ENCODE measurements at regions not wholly inside any gene's neighbourhood (a gene's known extent, or its start where the extent isn't known, plus 50 kb on each side); places are given as distances from the start of the nearest gene placed in this dataset.

DNA sequence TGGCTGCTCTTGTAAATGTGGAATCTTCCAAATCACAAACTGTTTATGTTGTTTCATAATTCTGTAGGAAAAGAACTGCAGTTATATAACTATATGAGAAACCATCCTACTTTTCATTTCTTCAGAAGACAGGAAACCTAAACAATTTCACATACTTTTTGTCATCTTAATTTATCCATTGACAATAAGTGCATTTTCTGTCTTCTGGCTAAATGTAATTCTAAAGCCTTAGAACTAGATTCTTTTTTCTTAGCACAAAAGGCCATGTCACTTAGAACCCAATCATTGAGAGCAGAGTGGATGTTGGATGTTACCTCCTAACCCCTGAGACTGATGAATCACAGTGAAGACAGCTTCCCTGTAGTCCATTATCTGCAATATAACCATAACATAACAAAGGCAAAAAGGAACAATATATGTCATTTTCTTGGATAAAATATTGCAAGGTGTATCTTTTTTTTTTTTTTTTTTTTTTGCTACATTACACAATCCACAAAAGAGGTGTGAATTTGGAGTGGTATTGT is 410.2 kb upstream of the PRMT6 start:
- Mint-ChIP-seq H3K36me3 (ENCODE audit: insufficient read depth) (no peaks in the 10 kb centered on the region), H3K4me1 (ENCODE audit: low read depth) (no peaks in the 10 kb centered on the region), H3K9me3 (ENCODE audit: low read depth) (no peaks in the 10 kb centered on the region), H3K27ac (no peak overlapping the region), H3K27me3 (no peaks in the 10 kb centered on the region), H3K4me3 (ENCODE audit: low read depth) (no peak overlapping the region)
- DNase-seq (ENCODE audit: low spot score, unreplicated experiment) = no peak
- TF ChIP-seq CTCF (IDR thresholded peaks at IDR 0.05; ENCODE audit: unreplicated experiment) = no peak

DNA sequence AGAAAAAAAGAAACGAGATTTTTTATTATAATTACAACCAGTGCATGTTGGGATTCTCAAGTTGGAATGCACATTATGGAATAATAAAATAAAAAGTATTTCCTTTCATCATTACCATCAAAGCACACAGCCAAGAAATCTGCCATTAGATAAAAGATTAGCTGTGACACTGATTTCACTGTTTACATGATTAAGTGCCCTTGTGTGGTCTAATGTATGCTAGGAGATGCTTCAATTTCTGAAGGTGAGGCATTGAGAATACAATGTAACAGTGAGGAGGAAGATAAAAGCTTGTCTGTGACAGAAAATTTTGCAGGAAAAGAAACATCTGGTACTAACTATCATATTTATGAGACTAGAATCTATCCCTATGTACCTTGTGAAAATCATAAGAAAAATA is 409.7 kb upstream of the PRMT6 start:
- H3K4me3 Mint-ChIP-seq (ENCODE audit: low read depth) = no peak overlapping the region
- no peak for DNase-seq (ENCODE audit: low spot score, unreplicated experiment)
- no peaks in the 10 kb centered on the region for H3K4me1 Mint-ChIP-seq (ENCODE audit: low read depth)
- H3K27me3 Mint-ChIP-seq = no peaks in the 10 kb centered on the region
- H3K9me3 Mint-ChIP-seq (ENCODE audit: low read depth) = no peaks in the 10 kb centered on the region
- TF ChIP-seq CTCF (IDR thresholded peaks at IDR 0.05; ENCODE audit: unreplicated experiment) = no peak
- H3K27ac Mint-ChIP-seq = no peak overlapping the region
- H3K36me3 Mint-ChIP-seq (ENCODE audit: insufficient read depth) = no peaks in the 10 kb centered on the region

- no peak for DNase-seq (ENCODE audit: low spot score, unreplicated experiment)
- Mint-ChIP-seq H3K9me3 (ENCODE audit: low read depth) (peaks cover 6% of the 10 kb centered on the region), H3K4me1 (ENCODE audit: low read depth) (no peaks in the 10 kb centered on the region), H3K27me3 (no peaks in the 10 kb centered on the region), H3K36me3 (ENCODE audit: insufficient read depth) (no peaks in the 10 kb centered on the region), H3K27ac (no peak overlapping the region), H3K4me3 (ENCODE audit: low read depth) (no peak overlapping the region)
- TF ChIP-seq CTCF (IDR thresholded peaks at IDR 0.05; ENCODE audit: unreplicated experiment) = no peak
Observed at GRCh38 chr1:106651028-106651762, 405.3 kb upstream of the PRMT6 start.

DNA sequence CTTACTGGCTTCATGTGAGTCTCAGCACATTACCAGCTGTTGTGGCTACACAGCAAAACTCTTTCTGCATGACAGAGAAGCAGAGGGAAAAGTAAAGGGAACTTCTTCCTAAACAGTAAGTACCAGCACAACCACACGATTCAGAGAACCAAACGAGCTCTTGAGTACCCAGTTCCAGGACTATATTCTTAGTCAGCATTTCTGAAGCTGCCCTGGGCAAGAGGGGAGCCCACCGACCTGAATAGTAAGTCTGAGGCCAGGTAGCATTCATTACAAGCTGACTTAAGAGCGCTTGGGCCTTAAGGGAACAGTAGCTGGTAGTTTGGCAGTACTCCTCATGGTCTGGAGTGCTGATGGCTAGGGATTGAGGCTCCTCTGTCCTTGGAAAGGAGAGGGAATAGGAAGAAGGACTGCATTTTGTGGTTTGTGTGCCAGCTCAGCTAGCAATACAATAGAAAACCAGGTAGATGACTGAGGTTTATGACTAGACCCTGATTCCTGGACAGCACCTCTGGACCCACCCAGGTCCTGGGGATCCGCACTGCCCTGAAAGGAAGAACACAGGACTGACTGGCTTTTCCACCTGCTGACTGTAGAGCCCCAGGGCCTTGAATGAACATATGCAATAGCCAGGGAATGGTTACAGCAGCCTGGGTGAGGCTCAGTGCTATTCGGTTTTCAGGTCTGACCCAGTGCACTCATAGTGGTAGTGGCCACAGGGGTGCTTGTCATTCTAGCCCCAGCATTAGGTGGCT is 396.8 kb upstream of the PRMT6 start:
- DNase-seq (ENCODE audit: low spot score, unreplicated experiment) = no peak
- Mint-ChIP-seq H3K9me3 (ENCODE audit: low read depth) (peaks cover 12% of the 10 kb centered on the region), H3K4me1 (ENCODE audit: low read depth) (no peaks in the 10 kb centered on the region), H3K27ac (no peak overlapping the region), H3K36me3 (ENCODE audit: insufficient read depth) (no peaks in the 10 kb centered on the region), H3K4me3 (ENCODE audit: low read depth) (no peak overlapping the region), H3K27me3 (no peaks in the 10 kb centered on the region)
- TF ChIP-seq CTCF (IDR thresholded peaks at IDR 0.05; ENCODE audit: unreplicated experiment) = no peak

DNA sequence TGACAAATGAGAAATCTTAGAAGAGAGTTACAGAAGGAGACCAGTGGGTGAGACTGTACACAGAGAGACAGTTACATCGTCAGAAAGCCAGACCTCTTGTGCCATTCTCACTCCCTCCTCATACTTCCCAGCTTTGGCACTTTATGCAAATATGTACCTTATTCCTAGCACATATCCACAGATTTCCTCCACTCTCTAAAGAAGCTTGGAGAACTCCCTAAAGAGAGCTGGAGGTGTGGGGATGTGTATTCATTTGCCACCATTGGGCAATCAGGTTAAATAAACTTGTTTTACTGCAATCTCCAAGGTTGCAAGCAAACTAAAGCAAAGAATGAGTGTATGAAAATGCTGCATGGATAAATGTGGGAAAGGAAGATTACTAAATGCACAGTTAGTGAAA is 380.9 kb upstream of the PRMT6 start:
- Mint-ChIP-seq H3K27me3 (no peaks in the 10 kb centered on the region), H3K9me3 (ENCODE audit: low read depth) (no peaks in the 10 kb centered on the region), H3K4me3 (ENCODE audit: low read depth) (no peak overlapping the region), H3K4me1 (ENCODE audit: low read depth) (peaks cover 5% of the 10 kb centered on the region), H3K27ac (no peak overlapping the region), H3K36me3 (ENCODE audit: insufficient read depth) (no peaks in the 10 kb centered on the region)
- no peak for TF ChIP-seq CTCF (IDR thresholded peaks at IDR 0.05; ENCODE audit: unreplicated experiment)
- DNase-seq (ENCODE audit: low spot score, unreplicated experiment) = no peak

Measured in progenitor cell of endocrine pancreas (in vitro differentiated cells).